OCI-LY3 (cell line): ENCODE measurements at regions not wholly inside any gene's neighbourhood (a gene's known extent, or its start where the extent isn't known, plus 50 kb on each side); places are given as distances from the start of the nearest gene placed in this dataset.

Source experiments
- CTCF ChIP-seq: fragments of 200-600, 300-600 bp; sonication (generic); IDR thresholded peaks from 2 replicates; pipeline ENCODE4 v1.5.1; 2014; ENCODE audit warnings: antibody characterized with exemption, low read length, low read depth
- EZH2phosphoT487 ChIP-seq: fragments of 200-600 bp; shearing (Covaris generic); IDR thresholded peaks from 2 replicates; pipeline ENCODE4 v1.6.1; 2018; ENCODE audit warnings: antibody characterized with exemption, mixed run types, low read depth

GRCh38 chr3:148203297-148204010 lies 494.2 kb upstream of the AGTR1 start:
- TF ChIP-seq CTCF: no peak
- TF ChIP-seq EZH2phosphoT487: no peak
